PC-3 (cell line): ENCODE measurements at regions not wholly inside any gene's neighbourhood (a gene's known extent, or its start where the extent isn't known, plus 50 kb on each side); places are given as distances from the start of the nearest gene placed in this dataset.

ENCODE experiments used
- ATAC-seq: fragments of 200-7000 bp; cut with Tn5 transposase; 2 replicates; pipeline ENCODE4 v1.9.1; 2020; ENCODE audit warnings: mild to moderate bottlenecking, moderate library complexity
- BruUV-seq: library from RNA; stranded (reverse); fragments of 400-500 nt; replicated peaks from 2 replicates; lab custom pipeline; 2021; lab: Mats Ljungman, UMichigan
- CTCF ChIA-PET: fragments of 300-600 bp; sonication (Branson Sonifier 250); formaldehyde crosslinking; loops from one replicate; lab custom pipeline; 2022; ENCODE audit warnings: antibody characterized with exemption; lab: Charles Lee
- POLR2A ChIA-PET: fragments of 300-600 bp; sonication (Branson Sonifier 250); formaldehyde crosslinking; loops from one replicate; lab custom pipeline; 2022; ENCODE audit warnings: antibody characterized with exemption; ENCODE audit not compliant: unreplicated experiment; lab: Charles Lee
- DNase-seq: peaks from one replicate; pipeline ENCODE4 v3.0.0-alpha.2; 2015
- H2AFZ ChIP-seq: fragments of 300-600 bp; sonication (generic); 2 replicates; pipeline ENCODE4 v1.6.0; 2016; ENCODE audit warnings: antibody characterized with exemption, low read length
- H3F3A ChIP-seq: fragments of 300-600 bp; sonication (generic); one replicate; pipeline ENCODE4 v1.6.0; 2017; ENCODE audit warnings: antibody characterized with exemption, low read length, control low read depth, mild to moderate bottlenecking; ENCODE audit not compliant: unreplicated experiment
- H3K27ac ChIP-seq: fragments of 300-600 bp; sonication (generic); 2 replicates; pipeline ENCODE4 v1.5.1; 2016; ENCODE audit warnings: mild to moderate bottlenecking, low read length
- H3K27me3 ChIP-seq: fragments of 300-600 bp; sonication (generic); 2 replicates; pipeline ENCODE4 v1.6.1; 2016; ENCODE audit warnings: low read length, mixed read lengths
- H3K36me3 ChIP-seq: fragments of 300-600 bp; sonication (generic); 2 replicates; pipeline ENCODE4 v1.6.1; 2016; ENCODE audit warnings: low read depth, mixed run types, low read length, mixed read lengths
- H3K4me1 ChIP-seq: fragments of 300-600 bp; sonication (generic); 2 replicates; pipeline ENCODE4 v1.5.1; 2016; ENCODE audit warnings: low read length; ENCODE audit not compliant: insufficient read depth
- H3K4me2 ChIP-seq: fragments of 300-600 bp; sonication (generic); 2 replicates; pipeline ENCODE4 v1.6.0; 2016; ENCODE audit warnings: low read length
- H3K4me3 ChIP-seq: fragments of 300-600 bp; sonication (generic); 2 replicates; pipeline ENCODE4 v1.5.1; 2016; ENCODE audit warnings: mild to moderate bottlenecking, low read length, mixed read lengths
- H3K79me2 ChIP-seq: fragments of 300-600 bp; sonication (generic); 2 replicates; pipeline ENCODE4 v1.6.1; 2017; ENCODE audit warnings: low read length, mixed read lengths
- H3K9ac ChIP-seq: fragments of 300-600 bp; sonication (generic); 2 replicates; pipeline ENCODE4 v1.6.0; 2016; ENCODE audit warnings: mild to moderate bottlenecking, low read length
- H3K9me2 ChIP-seq: fragments of 300-600 bp; sonication (generic); replicated peaks from 2 replicates; pipeline ENCODE4 v1.6.1; 2016; ENCODE audit warnings: mixed run types, low read length, mixed read lengths
- H3K9me3 ChIP-seq: fragments of 300-600 bp; sonication (generic); 2 replicates; pipeline ENCODE4 v1.6.1; 2016; ENCODE audit warnings: low read length, mixed read lengths
- H4K20me1 ChIP-seq: fragments of 300-600 bp; sonication (generic); 2 replicates; pipeline ENCODE4 v1.6.1; 2016; ENCODE audit warnings: low read length, mixed read lengths
- EZH2 ChIP-seq: fragments of 300-600 bp; sonication (generic); IDR thresholded peaks from one replicate; pipeline ENCODE4 v1.6.1; 2017; ENCODE audit warnings: antibody characterized with exemption, mild to moderate bottlenecking, low read length; ENCODE audit not compliant: unreplicated experiment
- EZH2phosphoT487 ChIP-seq: fragments of 300-600 bp; sonication (generic); IDR thresholded peaks from 2 replicates; pipeline ENCODE4 v1.6.1; 2018; ENCODE audit warnings: mild to moderate bottlenecking, antibody characterized with exemption, low read length, borderline replicate concordance
- intact Hi-C: fragments of 100-400 bp; cut with micrococcal nuclease; formaldehyde crosslinking; loops from 2 replicates; pipeline ENCODE4 v1.9.0; 2023
- TF ChIP-seq, protein P1 (sequence below): fragments of 300-600 bp; sonication (generic); conservative IDR thresholded peaks from 2 replicates; pipeline ENCODE4 v1.5.1; 2017; ENCODE audit warnings: antibody characterized with exemption, low read depth, mild to moderate bottlenecking, low read length

DNA sequence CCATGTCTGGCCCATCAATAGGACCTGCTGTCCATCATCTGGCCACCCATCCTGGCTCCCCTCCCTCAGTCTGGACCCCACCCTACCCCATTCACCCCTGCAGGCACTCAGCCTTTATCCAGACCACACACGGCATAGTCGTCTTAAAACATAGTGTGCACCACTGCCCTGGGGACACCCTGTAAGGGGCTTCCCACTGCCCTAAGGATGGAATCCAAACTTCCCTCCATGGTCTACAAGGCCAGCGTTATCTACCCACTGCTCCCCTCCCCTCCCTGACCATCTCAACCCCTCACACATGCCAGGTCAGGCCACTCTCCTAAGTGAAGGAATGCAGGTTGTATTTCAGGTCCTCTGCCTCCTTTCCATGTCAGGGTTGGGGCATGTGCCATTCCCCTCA, 352.7 kb upstream of the ZNF507 start:
- Histone ChIP-seq H3K9me3 (no peaks in the 10 kb centered on the region), H2AFZ (no peak overlapping the region), H3K4me3 (no peak overlapping the region), H3K9me2 (no peaks in the 10 kb centered on the region), H3K27me3 (no peaks in the 10 kb centered on the region), H3K4me2 (no peak overlapping the region), H3K79me2 (no peaks in the 10 kb centered on the region), H3K4me1 (no peaks in the 10 kb centered on the region), H3K9ac (no peak overlapping the region), H3F3A (no peaks in the 10 kb centered on the region), H3K36me3 (no peaks in the 10 kb centered on the region), H4K20me1 (no peaks in the 10 kb centered on the region), H3K27ac (no peak overlapping the region)
- POLR2A ChIA-PET = no interaction called here
- no peak for ATAC-seq
- DNase-seq = no peak
- intact Hi-C loops = no loop called here
- CTCF ChIA-PET = no interaction called here
- no TSS peak for BruUV-seq
- TF ChIP-seq EZH2 (no peak), EZH2phosphoT487 (no peak)
- TF ChIP-seq, protein P1, sequence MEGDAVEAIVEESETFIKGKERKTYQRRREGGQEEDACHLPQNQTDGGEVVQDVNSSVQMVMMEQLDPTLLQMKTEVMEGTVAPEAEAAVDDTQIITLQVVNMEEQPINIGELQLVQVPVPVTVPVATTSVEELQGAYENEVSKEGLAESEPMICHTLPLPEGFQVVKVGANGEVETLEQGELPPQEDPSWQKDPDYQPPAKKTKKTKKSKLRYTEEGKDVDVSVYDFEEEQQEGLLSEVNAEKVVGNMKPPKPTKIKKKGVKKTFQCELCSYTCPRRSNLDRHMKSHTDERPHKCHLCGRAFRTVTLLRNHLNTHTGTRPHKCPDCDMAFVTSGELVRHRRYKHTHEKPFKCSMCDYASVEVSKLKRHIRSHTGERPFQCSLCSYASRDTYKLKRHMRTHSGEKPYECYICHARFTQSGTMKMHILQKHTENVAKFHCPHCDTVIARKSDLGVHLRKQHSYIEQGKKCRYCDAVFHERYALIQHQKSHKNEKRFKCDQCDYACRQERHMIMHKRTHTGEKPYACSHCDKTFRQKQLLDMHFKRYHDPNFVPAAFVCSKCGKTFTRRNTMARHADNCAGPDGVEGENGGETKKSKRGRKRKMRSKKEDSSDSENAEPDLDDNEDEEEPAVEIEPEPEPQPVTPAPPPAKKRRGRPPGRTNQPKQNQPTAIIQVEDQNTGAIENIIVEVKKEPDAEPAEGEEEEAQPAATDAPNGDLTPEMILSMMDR = no peak

DNA sequence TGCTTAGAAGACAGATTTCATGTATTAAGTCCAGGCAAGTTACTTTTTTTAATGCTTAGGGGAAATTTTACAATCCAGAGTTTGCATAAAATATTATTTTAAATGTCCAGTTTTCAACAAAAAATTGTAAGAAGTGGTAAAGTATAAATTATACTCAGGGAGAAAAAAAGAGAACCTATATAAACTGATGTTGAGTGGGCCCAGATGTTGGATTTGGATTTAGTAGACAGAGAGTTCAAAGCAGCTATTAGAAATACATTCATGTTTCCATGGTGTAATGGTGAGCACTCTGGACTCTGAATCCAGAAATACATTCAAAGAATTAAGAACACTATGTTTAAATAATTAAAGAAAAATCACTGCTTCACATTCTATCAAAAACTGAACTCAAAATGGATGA, 349.9 kb upstream of the ZNF507 start:
- H4K20me1 ChIP-seq = no peaks in the 10 kb centered on the region
- H3K27me3 ChIP-seq = no peaks in the 10 kb centered on the region
- no TSS peak for BruUV-seq
- H3K4me3 ChIP-seq = no peak overlapping the region
- no peaks in the 10 kb centered on the region for H3K79me2 ChIP-seq
- no peak overlapping the region for H3K27ac ChIP-seq
- H3K4me1 ChIP-seq = no peaks in the 10 kb centered on the region
- intact Hi-C loops = no loop called here
- no peaks in the 10 kb centered on the region for H3K9me2 ChIP-seq
- TF ChIP-seq EZH2phosphoT487 (no peak), EZH2 (no peak)
- TF ChIP-seq, protein P1 = no peak
- DNase-seq (no peak), ATAC-seq (no peak)
- CTCF ChIA-PET = no interaction called here
- H3K4me2 ChIP-seq = no peak overlapping the region
- POLR2A ChIA-PET = no interaction called here
- no peak overlapping the region for H3K9ac ChIP-seq
- H3F3A ChIP-seq = no peaks in the 10 kb centered on the region
- no peaks in the 10 kb centered on the region for H3K9me3 ChIP-seq
- no peaks in the 10 kb centered on the region for H3K36me3 ChIP-seq
- no peak overlapping the region for H2AFZ ChIP-seq

DNA sequence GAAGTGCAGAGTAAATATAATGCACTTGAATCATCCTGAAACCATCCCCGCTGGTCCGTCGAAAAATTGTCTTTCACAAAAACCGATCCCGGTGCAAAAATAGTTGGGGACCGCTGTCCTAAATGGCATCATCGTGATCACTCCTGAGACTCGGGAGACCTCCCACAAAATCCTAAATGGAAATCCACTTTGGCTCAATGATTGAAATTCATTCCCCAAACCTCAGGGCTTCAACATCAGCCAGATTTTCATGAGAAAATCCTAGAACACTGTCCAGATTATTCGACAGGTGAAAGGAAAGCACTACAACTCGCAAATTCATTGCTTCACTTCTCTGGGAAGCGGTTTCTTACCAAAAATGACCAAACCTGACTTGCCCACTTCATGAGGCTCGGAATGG, 335.3 kb upstream of the ZNF507 start:
- BruUV-seq = no TSS peak
- Histone ChIP-seq H3K36me3 (no peaks in the 10 kb centered on the region), H3K9ac (no peak overlapping the region), H3K4me1 (no peaks in the 10 kb centered on the region), H4K20me1 (no peaks in the 10 kb centered on the region), H3F3A (no peaks in the 10 kb centered on the region), H3K4me3 (no peak overlapping the region), H3K27me3 (no peaks in the 10 kb centered on the region), H3K27ac (no peak overlapping the region), H3K79me2 (no peaks in the 10 kb centered on the region), H3K4me2 (no peak overlapping the region), H2AFZ (no peak overlapping the region), H3K9me3 (no peaks in the 10 kb centered on the region), H3K9me2 (no peaks in the 10 kb centered on the region)
- no peak for DNase-seq
- intact Hi-C loops = no loop called here
- ChIA-PET POLR2A (no interaction called here), CTCF (no interaction called here)
- TF ChIP-seq EZH2 = no peak
- TF ChIP-seq EZH2phosphoT487 = no peak
- TF ChIP-seq, protein P1 = no peak
- ATAC-seq = no peak
